ENCODE measurements at regions not wholly inside any gene's neighbourhood (a gene's known extent, or its start where the extent isn't known, plus 50 kb on each side); places are given as distances from the start of the nearest gene placed in this dataset.

- no peak for TF ChIP-seq POLR2AphosphoS5 (IDR thresholded peaks at IDR 0.05; ENCODE audit: low read depth, low read length)
- no peak for TF ChIP-seq FOXP2 (optimal IDR thresholded peaks at IDR 0.05; ENCODE audit: borderline replicate concordance, extremely low read depth, extremely low read length, insufficient read depth)
- no peak for TF ChIP-seq TAF1 (IDR thresholded peaks at IDR 0.05; ENCODE audit: borderline replicate concordance, insufficient read depth, low read length)
- no peak for TF ChIP-seq SIN3A (IDR thresholded peaks at IDR 0.05; ENCODE audit: borderline replicate concordance, insufficient read depth, low read length)
- no peak for TF ChIP-seq REST (IDR thresholded peaks at IDR 0.05; ENCODE audit: insufficient read depth in 1 of 2, low read depth in 2 of 2, low read length in 2 of 2)
Observed at GRCh38 chr4:19093951-19094350, 1072.4 kb upstream of the LCORL start.

DNA sequence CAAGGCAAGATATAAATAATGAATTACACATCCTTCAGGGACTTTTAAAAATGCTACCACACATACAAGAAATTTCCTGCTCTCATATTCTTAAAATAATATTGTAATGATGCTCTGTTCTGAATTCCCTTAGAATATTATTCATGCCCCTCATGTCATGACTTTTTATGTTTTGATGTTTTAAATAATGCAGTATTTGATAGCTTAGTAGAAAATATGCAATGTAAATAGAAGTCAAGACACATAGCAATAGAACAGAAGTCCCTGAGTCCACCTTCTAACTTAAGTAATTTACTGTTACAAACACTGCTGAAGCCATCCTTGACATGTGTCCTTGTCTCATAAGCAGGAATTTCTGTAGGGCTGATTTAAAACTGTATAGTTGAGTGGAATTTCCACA lies 1071.2 kb upstream of the LCORL start:
- TF ChIP-seq SIN3A (IDR thresholded peaks at IDR 0.05; ENCODE audit: borderline replicate concordance, insufficient read depth, low read length) = no peak
- TF ChIP-seq POLR2AphosphoS5 (IDR thresholded peaks at IDR 0.05; ENCODE audit: low read depth, low read length) = no peak
- no peak for TF ChIP-seq REST (IDR thresholded peaks at IDR 0.05; ENCODE audit: insufficient read depth in 1 of 2, low read depth in 2 of 2, low read length in 2 of 2)
- TF ChIP-seq TAF1 (IDR thresholded peaks at IDR 0.05; ENCODE audit: borderline replicate concordance, insufficient read depth, low read length) = no peak
- no peak for TF ChIP-seq FOXP2 (optimal IDR thresholded peaks at IDR 0.05; ENCODE audit: borderline replicate concordance, extremely low read depth, extremely low read length, insufficient read depth)

GRCh38 chr4:19074036-19074435 lies 1052.5 kb upstream of the LCORL start:
- TF ChIP-seq SIN3A (IDR thresholded peaks at IDR 0.05; ENCODE audit: borderline replicate concordance, insufficient read depth, low read length) (no peak), FOXP2 (optimal IDR thresholded peaks at IDR 0.05; ENCODE audit: borderline replicate concordance, extremely low read depth, extremely low read length, insufficient read depth) (no peak), REST (IDR thresholded peaks at IDR 0.05; ENCODE audit: insufficient read depth in 1 of 2, low read depth in 2 of 2, low read length in 2 of 2) (no peak), TAF1 (IDR thresholded peaks at IDR 0.05; ENCODE audit: borderline replicate concordance, insufficient read depth, low read length) (no peak), POLR2AphosphoS5 (IDR thresholded peaks at IDR 0.05; ENCODE audit: low read depth, low read length) (no peak)

GRCh38 chr4:19063662-19064061 lies 1042.1 kb upstream of the LCORL start:
- no peak for TF ChIP-seq FOXP2 (optimal IDR thresholded peaks at IDR 0.05; ENCODE audit: borderline replicate concordance, extremely low read depth, extremely low read length, insufficient read depth)
- no peak for TF ChIP-seq POLR2AphosphoS5 (IDR thresholded peaks at IDR 0.05; ENCODE audit: low read depth, low read length)
- no peak for TF ChIP-seq TAF1 (IDR thresholded peaks at IDR 0.05; ENCODE audit: borderline replicate concordance, insufficient read depth, low read length)
- TF ChIP-seq REST (IDR thresholded peaks at IDR 0.05; ENCODE audit: insufficient read depth in 1 of 2, low read depth in 2 of 2, low read length in 2 of 2) = no peak
- TF ChIP-seq SIN3A (IDR thresholded peaks at IDR 0.05; ENCODE audit: borderline replicate concordance, insufficient read depth, low read length) = no peak

DNA sequence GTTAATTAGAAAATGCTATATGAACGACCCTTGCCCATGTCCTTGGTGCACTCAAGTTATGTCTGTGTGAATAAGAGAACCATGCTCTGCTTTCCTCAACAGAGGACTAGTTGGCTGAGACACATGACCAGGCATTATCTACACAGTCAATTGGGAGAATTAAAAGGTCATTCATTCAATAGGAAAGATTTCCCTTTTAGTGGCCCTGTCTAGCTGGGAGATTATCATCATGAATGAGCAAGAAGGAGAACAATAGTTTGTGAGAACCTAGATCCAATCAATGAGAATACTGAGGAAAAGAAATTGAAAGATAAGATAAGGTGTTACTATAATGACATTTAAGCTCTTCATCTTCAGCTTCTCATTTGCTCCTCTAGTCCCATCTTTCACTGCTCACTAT lies 1033.4 kb upstream of the LCORL start:
- no peak for TF ChIP-seq TAF1 (IDR thresholded peaks at IDR 0.05; ENCODE audit: borderline replicate concordance, insufficient read depth, low read length)
- TF ChIP-seq SIN3A (IDR thresholded peaks at IDR 0.05; ENCODE audit: borderline replicate concordance, insufficient read depth, low read length) = no peak
- no peak for TF ChIP-seq FOXP2 (optimal IDR thresholded peaks at IDR 0.05; ENCODE audit: borderline replicate concordance, extremely low read depth, extremely low read length, insufficient read depth)
- TF ChIP-seq REST (IDR thresholded peaks at IDR 0.05; ENCODE audit: insufficient read depth in 1 of 2, low read depth in 2 of 2, low read length in 2 of 2) = no peak
- TF ChIP-seq POLR2AphosphoS5 (IDR thresholded peaks at IDR 0.05; ENCODE audit: low read depth, low read length) = no peak

Data from PFSK-1 (cell line).